Transverse colon (tissue), 4 donors: ENCODE measurements at regions not wholly inside any gene's neighbourhood (a gene's known extent, or its start where the extent isn't known, plus 50 kb on each side); places are given as distances from the start of the nearest gene placed in this dataset.

Experiments used
- CTCF ChIP-seq, 5 experiments: fragments of 200-600 bp in 3 of 5; fragments of 450-650 bp in 2 of 5; sonication (generic) in 3 of 5; IDR thresholded peaks; 1 replicate in 2 of 5; 2 replicates in 3 of 5; pipeline ENCODE4 v1.5.1; 2016 to 2017; ENCODE audit warnings: antibody characterized with exemption in 5 of 5, inconsistent platforms in 3 of 5, mild to moderate bottlenecking in 2 of 5, moderate library complexity in 1 of 5
- POLR2A ChIP-seq: fragments of 450-650 bp; IDR thresholded peaks from one replicate; pipeline ENCODE4 v1.6.1; 2016; ENCODE audit warnings: antibody characterized with exemption, mild to moderate bottlenecking, moderate library complexity
- POLR2AphosphoS5 ChIP-seq, 3 donors: sonication (generic); formaldehyde crosslinking; IDR thresholded peaks; one replicate each; pipeline ENCODE4 v1.6.1; 2016; ENCODE audit warnings: antibody characterized with exemption in 3 of 3

- TF ChIP-seq CTCF (IDR thresholded peaks at IDR 0.05) = no peak
- no peak for TF ChIP-seq POLR2A
- no peak for TF ChIP-seq POLR2AphosphoS5 (IDR thresholded peaks at IDR 0.05)
Observed at GRCh38 chr9:109845226-109845625, 65.2 kb downstream of the PALM2AKAP2 start.
